Activated T-helper 1 cell treated with anti-CD3 and anti-CD28 coated beads, Interleukin-12 subunit alpha, Interleukin-12 subunit beta, Interleukin-2, Interleukin-4 antibody, amounts not matched to agents 30 ng/mL and 10 ng/mL and 1 ng/mL, durations not matched to agents 14 hours and 24 hours and 36 hours (primary cell): ENCODE measurements at regions not wholly inside any gene's neighbourhood (a gene's known extent, or its start where the extent isn't known, plus 50 kb on each side); places are given as distances from the start of the nearest gene placed in this dataset.

Experiments
- DNase-seq: peaks from one replicate; pipeline ENCODE4 v3.0.0; 2021; ENCODE audit warnings: low spot score
- H3K27ac Mint-ChIP-seq: one replicate; pipeline ENCODE4 v1.8.0; 2021; ENCODE audit warnings: mild to moderate bottlenecking, mixed read lengths
- H3K27me3 Mint-ChIP-seq: one replicate; pipeline ENCODE4 v1.8.0; 2022; ENCODE audit warnings: mild to moderate bottlenecking, moderate library complexity, mixed read lengths; ENCODE audit not compliant: insufficient read depth
- H3K36me3 Mint-ChIP-seq: one replicate; pipeline ENCODE4 v1.8.0; 2021; ENCODE audit warnings: low read depth, mixed read lengths
- H3K4me1 Mint-ChIP-seq: one replicate; pipeline ENCODE4 v1.8.0; 2021; ENCODE audit warnings: low read depth, mixed read lengths
- H3K4me3 Mint-ChIP-seq: one replicate; pipeline ENCODE4 v1.8.0; 2021; ENCODE audit warnings: mild to moderate bottlenecking, moderate library complexity, mixed read lengths
- H3K9me3 Mint-ChIP-seq: one replicate; pipeline ENCODE4 v1.8.0; 2021; ENCODE audit warnings: mixed read lengths
- intact Hi-C: fragments of 100-400 bp; cut with micrococcal nuclease; formaldehyde crosslinking; loops from one replicate; pipeline ENCODE4 v1.15.1; 2024

GRCh38 chr11:28547321-28547741 lies 439.1 kb downstream of the METTL15 start:
- intact Hi-C loops: no loop called here
- no peak for DNase-seq
- Mint-ChIP-seq H3K27me3 (no peaks in the 10 kb centered on the region), H3K36me3 (no peaks in the 10 kb centered on the region), H3K4me1 (no peaks in the 10 kb centered on the region), H3K27ac (no peak overlapping the region), H3K4me3 (no peak overlapping the region), H3K9me3 (no peaks in the 10 kb centered on the region)

- intact Hi-C loops: no loop called here
- H3K36me3 Mint-ChIP-seq: no peaks in the 10 kb centered on the region
- no peaks in the 10 kb centered on the region for H3K27me3 Mint-ChIP-seq
- no peak overlapping the region for H3K27ac Mint-ChIP-seq
- no peaks in the 10 kb centered on the region for H3K9me3 Mint-ChIP-seq
- no peak for DNase-seq
- H3K4me1 Mint-ChIP-seq: no peaks in the 10 kb centered on the region
- H3K4me3 Mint-ChIP-seq: no peak overlapping the region
Observed at GRCh38 chr11:28545536-28545935, 437.3 kb downstream of the METTL15 start.

- no peak for DNase-seq
- no peaks in the 10 kb centered on the region for H3K27me3 Mint-ChIP-seq
- H3K9me3 Mint-ChIP-seq: no peaks in the 10 kb centered on the region
- H3K27ac Mint-ChIP-seq: no peak overlapping the region
- H3K4me3 Mint-ChIP-seq: no peak overlapping the region
- H3K4me1 Mint-ChIP-seq: no peaks in the 10 kb centered on the region
- no peaks in the 10 kb centered on the region for H3K36me3 Mint-ChIP-seq
- intact Hi-C loops: no loop called here
Observed at GRCh38 chr11:28542561-28542960, 434.4 kb downstream of the METTL15 start.

- Mint-ChIP-seq H3K27me3 (no peaks in the 10 kb centered on the region), H3K36me3 (no peaks in the 10 kb centered on the region), H3K4me3 (no peak overlapping the region), H3K27ac (no peak overlapping the region), H3K4me1 (no peaks in the 10 kb centered on the region), H3K9me3 (no peaks in the 10 kb centered on the region)
- no peak for DNase-seq
- intact Hi-C loops: no loop called here
Observed at GRCh38 chr11:28539239-28540030, 431.2 kb downstream of the METTL15 start.

GRCh38 chr11:28537822-28538221 lies 429.6 kb downstream of the METTL15 start:
- H3K4me3 Mint-ChIP-seq: no peak overlapping the region
- no peaks in the 10 kb centered on the region for H3K36me3 Mint-ChIP-seq
- H3K4me1 Mint-ChIP-seq: no peaks in the 10 kb centered on the region
- no peaks in the 10 kb centered on the region for H3K27me3 Mint-ChIP-seq
- H3K27ac Mint-ChIP-seq: no peak overlapping the region
- intact Hi-C loops: no loop called here
- DNase-seq: no peak
- no peaks in the 10 kb centered on the region for H3K9me3 Mint-ChIP-seq

- H3K36me3 Mint-ChIP-seq: no peaks in the 10 kb centered on the region
- H3K4me3 Mint-ChIP-seq: no peak overlapping the region
- intact Hi-C loops: no loop called here
- H3K4me1 Mint-ChIP-seq: no peaks in the 10 kb centered on the region
- no peaks in the 10 kb centered on the region for H3K9me3 Mint-ChIP-seq
- no peak for DNase-seq
- no peak overlapping the region for H3K27ac Mint-ChIP-seq
- no peaks in the 10 kb centered on the region for H3K27me3 Mint-ChIP-seq
Observed at GRCh38 chr11:28536504-28537267, 428.5 kb downstream of the METTL15 start.

GRCh38 chr11:28535677-28536076 lies 427.5 kb downstream of the METTL15 start:
- no peaks in the 10 kb centered on the region for H3K36me3 Mint-ChIP-seq
- H3K9me3 Mint-ChIP-seq: no peaks in the 10 kb centered on the region
- intact Hi-C loops: no loop called here
- H3K27ac Mint-ChIP-seq: no peak overlapping the region
- H3K4me3 Mint-ChIP-seq: no peak overlapping the region
- no peaks in the 10 kb centered on the region for H3K27me3 Mint-ChIP-seq
- DNase-seq: no peak
- H3K4me1 Mint-ChIP-seq: no peaks in the 10 kb centered on the region

GRCh38 chr11:28529540-28530410 lies 421.6 kb downstream of the METTL15 start:
- Mint-ChIP-seq H3K27me3 (no peaks in the 10 kb centered on the region), H3K27ac (no peak overlapping the region), H3K4me1 (no peaks in the 10 kb centered on the region), H3K36me3 (no peaks in the 10 kb centered on the region), H3K9me3 (peaks cover 11% of the 10 kb centered on the region), H3K4me3 (no peak overlapping the region)
- intact Hi-C loops: loop anchor here (1.0 kb wide), 1 partner anchor 830 kb away; no protein-coding TSS in a partner anchor
- DNase-seq: no peak

- Mint-ChIP-seq H3K27me3 (no peaks in the 10 kb centered on the region), H3K27ac (no peak overlapping the region), H3K36me3 (no peaks in the 10 kb centered on the region), H3K4me1 (no peaks in the 10 kb centered on the region), H3K9me3 (peaks cover 17% of the 10 kb centered on the region), H3K4me3 (no peak overlapping the region)
- intact Hi-C loops: loop anchor here (1.0 kb wide), 1 partner anchor 830 kb away; no protein-coding TSS in a partner anchor
- no peak for DNase-seq
Observed at GRCh38 chr11:28529046-28529445, 420.9 kb downstream of the METTL15 start.

- no peak overlapping the region for H3K4me3 Mint-ChIP-seq
- intact Hi-C loops: no loop called here
- no peak for DNase-seq
- peaks cover 22% of the 10 kb centered on the region for H3K9me3 Mint-ChIP-seq
- H3K4me1 Mint-ChIP-seq: no peaks in the 10 kb centered on the region
- no peaks in the 10 kb centered on the region for H3K27me3 Mint-ChIP-seq
- H3K27ac Mint-ChIP-seq: no peak overlapping the region
- H3K36me3 Mint-ChIP-seq: no peaks in the 10 kb centered on the region
Observed at GRCh38 chr11:28528217-28528616, 420.0 kb downstream of the METTL15 start.

- no peaks in the 10 kb centered on the region for H3K36me3 Mint-ChIP-seq
- peaks cover 22% of the 10 kb centered on the region for H3K9me3 Mint-ChIP-seq
- no peak overlapping the region for H3K4me3 Mint-ChIP-seq
- H3K4me1 Mint-ChIP-seq: no peaks in the 10 kb centered on the region
- DNase-seq: no peak
- no peak overlapping the region for H3K27ac Mint-ChIP-seq
- H3K27me3 Mint-ChIP-seq: no peaks in the 10 kb centered on the region
- intact Hi-C loops: no loop called here
Observed at GRCh38 chr11:28526406-28526751, 418.2 kb downstream of the METTL15 start.

- Mint-ChIP-seq H3K4me1 (no peaks in the 10 kb centered on the region), H3K27ac (no peak overlapping the region), H3K36me3 (no peaks in the 10 kb centered on the region), H3K9me3 (peaks cover 22% of the 10 kb centered on the region), H3K4me3 (no peak overlapping the region), H3K27me3 (no peaks in the 10 kb centered on the region)
- DNase-seq: no peak
- intact Hi-C loops: no loop called here
Observed at GRCh38 chr11:28525636-28526405, 417.6 kb downstream of the METTL15 start.
